Tibial nerve (tissue), 4 donors: ENCODE measurements at regions not wholly inside any gene's neighbourhood (a gene's known extent, or its start where the extent isn't known, plus 50 kb on each side); places are given as distances from the start of the nearest gene placed in this dataset.

ENCODE experiments used
- EP300 ChIP-seq, 2 donors: sonication (generic); formaldehyde crosslinking; IDR thresholded peaks; one replicate each; pipeline ENCODE4 v1.6.1; 2017; ENCODE audit warnings: antibody characterized with exemption in 2 of 2, mild to moderate bottlenecking in 1 of 2
- POLR2A ChIP-seq, 2 donors: fragments of 450-650 bp; IDR thresholded peaks; one replicate each; pipeline ENCODE4 v1.6.1; 2017; ENCODE audit warnings: antibody characterized with exemption in 2 of 2, mild to moderate bottlenecking in 2 of 2, moderate library complexity in 2 of 2
- TF ChIP-seq, protein P1 (sequence below), 5 experiments: fragments of 200-600 bp in 3 of 5; fragments of 450-650 bp in 2 of 5; sonication (generic) in 3 of 5; IDR thresholded peaks; one replicate each; pipeline ENCODE4 v1.5.1; 2016 to 2019; ENCODE audit warnings: antibody characterized with exemption in 5 of 5, mild to moderate bottlenecking in 3 of 5, moderate library complexity in 2 of 5

DNA sequence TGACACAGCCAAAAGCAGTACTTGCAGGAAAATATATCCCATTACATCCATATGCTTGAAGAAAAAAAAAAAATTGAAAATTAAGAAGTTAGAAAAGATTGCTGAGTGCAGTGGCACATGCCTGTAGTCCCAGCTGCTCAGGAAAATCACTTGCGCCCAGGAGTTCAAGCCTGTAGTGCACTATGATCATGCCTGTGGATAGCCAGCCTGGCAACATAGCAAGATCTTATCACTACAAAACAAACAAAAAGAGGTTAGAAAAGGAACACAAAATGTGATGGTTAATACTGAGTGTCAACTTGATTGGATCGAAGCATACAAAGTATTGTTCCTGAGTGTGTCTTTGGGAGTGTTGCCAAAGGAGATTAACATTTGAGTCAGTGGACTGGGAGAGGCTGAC is 361.9 kb downstream of the NYAP2 start:
- no peak for TF ChIP-seq POLR2A (IDR thresholded peaks at IDR 0.05)
- TF ChIP-seq, protein P1, sequence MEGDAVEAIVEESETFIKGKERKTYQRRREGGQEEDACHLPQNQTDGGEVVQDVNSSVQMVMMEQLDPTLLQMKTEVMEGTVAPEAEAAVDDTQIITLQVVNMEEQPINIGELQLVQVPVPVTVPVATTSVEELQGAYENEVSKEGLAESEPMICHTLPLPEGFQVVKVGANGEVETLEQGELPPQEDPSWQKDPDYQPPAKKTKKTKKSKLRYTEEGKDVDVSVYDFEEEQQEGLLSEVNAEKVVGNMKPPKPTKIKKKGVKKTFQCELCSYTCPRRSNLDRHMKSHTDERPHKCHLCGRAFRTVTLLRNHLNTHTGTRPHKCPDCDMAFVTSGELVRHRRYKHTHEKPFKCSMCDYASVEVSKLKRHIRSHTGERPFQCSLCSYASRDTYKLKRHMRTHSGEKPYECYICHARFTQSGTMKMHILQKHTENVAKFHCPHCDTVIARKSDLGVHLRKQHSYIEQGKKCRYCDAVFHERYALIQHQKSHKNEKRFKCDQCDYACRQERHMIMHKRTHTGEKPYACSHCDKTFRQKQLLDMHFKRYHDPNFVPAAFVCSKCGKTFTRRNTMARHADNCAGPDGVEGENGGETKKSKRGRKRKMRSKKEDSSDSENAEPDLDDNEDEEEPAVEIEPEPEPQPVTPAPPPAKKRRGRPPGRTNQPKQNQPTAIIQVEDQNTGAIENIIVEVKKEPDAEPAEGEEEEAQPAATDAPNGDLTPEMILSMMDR (IDR thresholded peaks at IDR 0.05): no peak
- TF ChIP-seq EP300 (IDR thresholded peaks at IDR 0.05): no peak
